ENCODE measurements at regions not wholly inside any gene's neighbourhood (a gene's known extent, or its start where the extent isn't known, plus 50 kb on each side); places are given as distances from the start of the nearest gene placed in this dataset.

DNA sequence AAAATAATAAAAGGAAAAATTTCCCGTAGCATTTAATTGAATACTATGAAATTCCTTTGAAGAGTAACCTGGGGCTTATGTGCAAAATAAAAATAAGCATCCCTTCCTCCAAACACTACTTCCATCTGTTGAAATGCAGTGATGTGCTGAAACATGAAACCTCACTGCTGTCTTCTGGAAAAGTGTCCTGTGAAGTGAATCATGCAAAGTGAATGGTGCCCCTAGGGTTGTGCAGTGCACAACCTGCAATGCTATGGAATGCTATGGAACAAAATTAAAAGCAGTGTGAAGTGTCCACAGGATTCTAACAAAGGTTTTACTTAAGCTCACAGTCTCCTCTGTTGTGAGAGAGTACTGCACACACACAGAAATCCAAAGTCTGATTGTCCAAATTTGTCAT lies 480.9 kb downstream of the ETV1 start:
- DNase-seq: no peak
- TF ChIP-seq CTCF (IDR thresholded peaks at IDR 0.05): no peak
- Histone ChIP-seq H3K36me3 (ENCODE audit: insufficient read depth in 1 of 2, low read depth in 1 of 2) (no peaks in the 10 kb centered on the region), H3K9me3 (no peaks in the 10 kb centered on the region), H3K27me3 (ENCODE audit: insufficient read depth in 3 of 3, low read length in 2 of 3) (no peaks in the 10 kb centered on the region), H3K4me3 (no peak overlapping the region), H3K27ac (no peak overlapping the region), H3K4me1 (no peaks in the 10 kb centered on the region)
- no peak for ATAC-seq
- WGBS, 3 donors: 60 to 67% (median 64%) methylated on average over 1 of the region's 1 CpG
- intact Hi-C loops (cut with DNase I): no loop called here

GRCh38 chr7:13518738-13519137 lies 470.7 kb downstream of the ETV1 start:
- no peak for DNase-seq
- intact Hi-C loops (cut with DNase I): no loop called here
- Histone ChIP-seq H3K4me1 (no peaks in the 10 kb centered on the region), H3K27me3 (ENCODE audit: insufficient read depth in 3 of 3, low read length in 2 of 3) (no peaks in the 10 kb centered on the region), H3K36me3 (ENCODE audit: insufficient read depth in 1 of 2, low read depth in 1 of 2) (no peaks in the 10 kb centered on the region), H3K4me3 (no peak overlapping the region), H3K9me3 (no peaks in the 10 kb centered on the region), H3K27ac (no peak overlapping the region)
- no peak for TF ChIP-seq CTCF (IDR thresholded peaks at IDR 0.05)
- no peak for ATAC-seq
- 89 to 90% (median 90%) methylated on average over 1 of the region's 1 CpG for WGBS, 3 donors

DNA sequence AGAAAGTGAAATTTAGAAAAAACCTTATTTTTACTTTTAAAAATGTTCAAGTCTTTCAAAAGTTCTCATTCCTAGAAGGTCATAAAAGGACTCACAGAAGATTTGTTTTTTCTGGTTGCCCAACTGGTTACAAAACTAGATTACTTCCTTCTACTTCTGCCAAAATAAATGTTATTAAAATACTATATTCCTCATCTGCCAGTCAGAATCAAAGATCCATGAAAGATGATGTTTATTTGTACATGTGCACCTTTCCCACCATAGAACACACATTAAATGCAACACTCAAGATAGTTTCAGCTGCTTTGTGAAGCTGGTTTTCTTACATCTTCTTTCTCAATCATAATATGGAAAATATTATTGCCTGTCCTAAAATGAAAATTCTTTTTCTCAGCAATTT lies 465.4 kb downstream of the ETV1 start:
- Histone ChIP-seq H3K27ac (no peak overlapping the region), H3K4me3 (no peak overlapping the region), H3K36me3 (ENCODE audit: insufficient read depth in 1 of 2, low read depth in 1 of 2) (no peaks in the 10 kb centered on the region), H3K27me3 (ENCODE audit: insufficient read depth in 3 of 3, low read length in 2 of 3) (no peaks in the 10 kb centered on the region), H3K4me1 (no peaks in the 10 kb centered on the region), H3K9me3 (no peaks in the 10 kb centered on the region)
- TF ChIP-seq CTCF (IDR thresholded peaks at IDR 0.05): no peak
- DNase-seq (no peak), ATAC-seq (no peak)
- intact Hi-C loops (cut with DNase I): loop anchor here in 1 of 2 donors (10.0 kb wide), 1 partner anchor 221 kb away; no protein-coding TSS in a partner anchor

DNA sequence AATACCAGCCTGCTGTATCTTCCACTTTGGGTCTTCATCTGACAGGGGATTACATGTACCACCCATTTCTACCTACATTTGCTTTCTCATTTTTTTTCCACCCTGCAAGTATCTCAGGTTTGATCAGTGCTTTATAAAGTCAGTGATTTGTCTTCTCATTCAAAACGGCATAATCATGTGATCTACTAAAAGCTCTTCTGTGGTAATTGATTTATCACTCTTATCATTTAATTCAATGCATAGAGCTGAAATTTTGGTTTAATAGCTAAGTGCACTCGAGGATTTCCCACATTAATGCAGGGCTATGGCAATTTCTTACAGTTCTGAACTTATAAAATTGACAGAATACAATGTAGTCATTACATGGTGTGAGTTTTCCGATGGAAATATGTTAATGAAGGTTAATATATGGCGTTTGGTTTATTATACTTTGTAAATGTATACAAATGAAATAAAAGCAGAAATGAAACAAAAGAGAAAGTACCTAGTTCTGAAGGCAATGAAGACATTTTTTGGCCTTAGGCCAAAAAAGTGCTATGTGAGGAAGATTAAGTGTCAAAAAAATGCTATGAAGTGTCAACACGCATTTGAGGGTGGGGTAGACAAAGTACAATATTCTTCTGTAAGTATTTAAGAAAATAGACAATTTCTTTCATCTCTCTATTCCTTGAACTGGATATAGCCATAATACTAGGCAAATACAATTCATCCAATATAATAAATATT lies 457.3 kb downstream of the ETV1 start:
- DNase-seq (no peak), ATAC-seq (no peak)
- TF ChIP-seq CTCF (IDR thresholded peaks at IDR 0.05): no peak
- no peak overlapping the region for H3K4me3 ChIP-seq
- no peaks in the 10 kb centered on the region for H3K4me1 ChIP-seq
- H3K36me3 ChIP-seq (ENCODE audit: insufficient read depth in 1 of 2, low read depth in 1 of 2): no peaks in the 10 kb centered on the region
- no peaks in the 10 kb centered on the region for H3K9me3 ChIP-seq
- H3K27ac ChIP-seq: no peak overlapping the region
- 51 to 60% (median 54%) methylated on average over 5 of the region's 5 CpGs for WGBS, 3 donors
- intact Hi-C loops (cut with DNase I): no loop called here
- no peaks in the 10 kb centered on the region for H3K27me3 ChIP-seq (ENCODE audit: insufficient read depth in 3 of 3, low read length in 2 of 3)

GRCh38 chr7:13538669-13539068 lies 450.8 kb downstream of the ETV1 start:
- Histone ChIP-seq H3K36me3 (ENCODE audit: insufficient read depth in 1 of 2, low read depth in 1 of 2) (no peaks in the 10 kb centered on the region), H3K27ac (no peak overlapping the region), H3K4me1 (no peaks in the 10 kb centered on the region), H3K4me3 (no peak overlapping the region), H3K27me3 (ENCODE audit: insufficient read depth in 3 of 3, low read length in 2 of 3) (no peaks in the 10 kb centered on the region), H3K9me3 (no peaks in the 10 kb centered on the region)
- DNase-seq: no peak
- intact Hi-C loops (cut with DNase I): no loop called here
- no peak for TF ChIP-seq CTCF (IDR thresholded peaks at IDR 0.05)
- WGBS, 3 donors: 86 to 91% (median 86%) methylated on average over 6 of the region's 6 CpGs
- ATAC-seq: no peak

All from psoas muscle (tissue), 7 donors.